ENCODE measurements at regions not wholly inside any gene's neighbourhood (a gene's known extent, or its start where the extent isn't known, plus 50 kb on each side); places are given as distances from the start of the nearest gene placed in this dataset.

DNA sequence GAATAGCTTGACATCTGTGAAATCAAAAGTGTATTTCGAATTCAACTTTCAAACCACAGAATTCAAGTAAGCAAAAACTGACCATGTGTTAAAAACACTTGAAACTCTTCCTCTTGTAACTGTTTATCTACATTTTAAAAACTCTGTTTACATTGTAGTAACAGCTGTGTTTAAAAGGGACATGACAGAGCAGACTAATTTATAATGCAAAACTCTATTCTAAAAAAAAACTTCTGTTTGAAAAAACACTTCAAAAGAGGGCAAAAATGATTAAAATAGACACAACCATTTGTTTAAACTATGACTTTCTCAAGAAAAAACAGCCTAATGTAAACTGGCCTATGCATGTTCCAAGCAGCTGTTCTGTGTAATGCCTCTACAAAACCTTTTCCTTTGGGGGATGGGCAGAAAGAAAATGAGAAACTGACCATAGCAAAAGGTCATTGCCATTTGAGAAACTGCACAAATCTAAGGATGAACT, 149.1 kb upstream of the HMGA2 start:
- no peak for TF ChIP-seq EZH2 (IDR thresholded peaks at IDR 0.05; ENCODE audit: insufficient read depth, low read length)
- TF ChIP-seq, protein P1, sequence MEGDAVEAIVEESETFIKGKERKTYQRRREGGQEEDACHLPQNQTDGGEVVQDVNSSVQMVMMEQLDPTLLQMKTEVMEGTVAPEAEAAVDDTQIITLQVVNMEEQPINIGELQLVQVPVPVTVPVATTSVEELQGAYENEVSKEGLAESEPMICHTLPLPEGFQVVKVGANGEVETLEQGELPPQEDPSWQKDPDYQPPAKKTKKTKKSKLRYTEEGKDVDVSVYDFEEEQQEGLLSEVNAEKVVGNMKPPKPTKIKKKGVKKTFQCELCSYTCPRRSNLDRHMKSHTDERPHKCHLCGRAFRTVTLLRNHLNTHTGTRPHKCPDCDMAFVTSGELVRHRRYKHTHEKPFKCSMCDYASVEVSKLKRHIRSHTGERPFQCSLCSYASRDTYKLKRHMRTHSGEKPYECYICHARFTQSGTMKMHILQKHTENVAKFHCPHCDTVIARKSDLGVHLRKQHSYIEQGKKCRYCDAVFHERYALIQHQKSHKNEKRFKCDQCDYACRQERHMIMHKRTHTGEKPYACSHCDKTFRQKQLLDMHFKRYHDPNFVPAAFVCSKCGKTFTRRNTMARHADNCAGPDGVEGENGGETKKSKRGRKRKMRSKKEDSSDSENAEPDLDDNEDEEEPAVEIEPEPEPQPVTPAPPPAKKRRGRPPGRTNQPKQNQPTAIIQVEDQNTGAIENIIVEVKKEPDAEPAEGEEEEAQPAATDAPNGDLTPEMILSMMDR (IDR thresholded peaks at IDR 0.05; ENCODE audit: insufficient read depth, low read depth, low read length), result no peak

Measured in astrocyte (in vitro differentiated cells and primary cell).